GM12878 (cell line): ENCODE measurements at regions not wholly inside any gene's neighbourhood (a gene's known extent, or its start where the extent isn't known, plus 50 kb on each side); places are given as distances from the start of the nearest gene placed in this dataset.

Experiments used
- BHLHE40 ChIP-seq, 2 experiments: fragments of 450-650 bp in 1 of 2; IDR thresholded peaks; 2 replicates each; pipeline ENCODE4 v1.6.1; 2011 to 2017; ENCODE audit warnings: low read depth in 2 of 2, borderline replicate concordance in 1 of 2, improper control_type of control experiment in 1 of 2, low read length in 1 of 2, mild to moderate bottlenecking in 1 of 2
- BRCA1 ChIP-seq: IDR thresholded peaks from 2 replicates; pipeline ENCODE4 v1.6.1; 2011; ENCODE audit warnings: low read depth, low read length, improper control_type of control experiment
- CEBPB ChIP-seq, 2 experiments: fragments of 150-350 bp in 1 of 2; IDR thresholded peaks; 2 replicates each; pipeline ENCODE4 v1.6.1; 2012 to 2014; ENCODE audit warnings: low read depth in 2 of 2, low read length in 2 of 2, borderline replicate concordance in 1 of 2, inconsistent platforms in 1 of 2
- CREB1 ChIP-seq: IDR thresholded peaks from 2 replicates; pipeline ENCODE4 v1.6.1; 2012; ENCODE audit warnings: low read depth, mild to moderate bottlenecking, inconsistent platforms
- EP300 ChIP-seq, 2 experiments: fragments of 150-350 bp in 1 of 2; IDR thresholded peaks; 2 replicates each; pipeline ENCODE4 v1.6.1; 2011 to 2012; ENCODE audit warnings: low read depth in 2 of 2, low read length in 2 of 2, borderline replicate concordance in 1 of 2, improper control_type of control experiment in 1 of 2, inconsistent platforms in 1 of 2; ENCODE audit not compliant: control insufficient read depth in 1 of 2
- FOXM1 ChIP-seq: IDR thresholded peaks from 2 replicates; pipeline ENCODE4 v1.6.1; 2012; ENCODE audit warnings: low read depth, mild to moderate bottlenecking, inconsistent platforms, low read length, moderate library complexity
- HDAC2 ChIP-seq: fragments of 200-600 bp; sonication (generic); IDR thresholded peaks from 2 replicates; pipeline ENCODE4 v1.6.1; 2017
- JUND ChIP-seq: IDR thresholded peaks from 2 replicates; pipeline ENCODE4 v1.6.1; 2012; ENCODE audit warnings: low read depth, mild to moderate bottlenecking, low read length, improper control_type of control experiment, moderate library complexity
- RAD21 ChIP-seq: IDR thresholded peaks from 2 replicates; pipeline ENCODE4 v1.6.1; 2011; ENCODE audit warnings: mild to moderate bottlenecking, low read depth, low read length, moderate library complexity; ENCODE audit not compliant: insufficient read depth
- ZNF24 ChIP-seq: fragments of 450-650 bp; IDR thresholded peaks from 2 replicates; pipeline ENCODE4 v1.6.1; 2017; ENCODE audit warnings: antibody characterized with exemption, mild to moderate bottlenecking
- TF ChIP-seq, protein P1 (sequence below): fragments of 450-650 bp; IDR thresholded peaks from 2 replicates; pipeline ENCODE4 v1.6.1; 2017; ENCODE audit warnings: mild to moderate bottlenecking, low read depth, inconsistent platforms; ENCODE audit not compliant: poor library complexity, severe bottlenecking
- TF ChIP-seq, protein P2 (sequence below): fragments of 450-650 bp; IDR thresholded peaks from 2 replicates; pipeline ENCODE4 v1.6.1; 2014; ENCODE audit warnings: mild to moderate bottlenecking

DNA sequence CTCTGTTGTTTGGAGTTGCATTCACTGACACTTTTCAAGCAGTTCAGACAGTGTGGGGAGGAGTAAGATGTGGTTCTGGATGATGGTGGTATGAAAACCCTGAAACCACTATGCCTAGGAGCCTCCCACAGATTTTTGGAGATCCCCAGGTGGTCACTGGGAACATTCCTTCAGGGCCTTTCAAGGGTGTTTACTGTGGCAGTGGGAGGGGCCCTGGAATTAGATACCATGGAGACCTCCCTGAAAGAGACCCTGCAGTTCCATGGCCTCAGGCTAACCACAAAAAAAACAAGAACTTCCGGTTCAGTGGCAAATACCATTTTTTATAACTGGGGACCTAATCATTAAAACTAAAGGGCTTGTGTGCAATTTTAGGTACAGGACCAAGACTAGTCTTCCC, 79.9 kb downstream of the TMEM100 start:
- TF ChIP-seq CEBPB (IDR thresholded peaks at IDR 0.05; ENCODE audit: borderline replicate concordance in 1 of 2, low read depth in 2 of 2, low read length in 2 of 2) (no peak), JUND (no peak), CREB1 (no peak), EP300 (IDR thresholded peaks at IDR 0.05; ENCODE audit: borderline replicate concordance in 1 of 2, control insufficient read depth in 1 of 2, low read depth in 2 of 2, low read length in 2 of 2) (no peak), ZNF24 (no peak), HDAC2 (no peak), FOXM1 (no peak), BRCA1 (no peak), BHLHE40 (IDR thresholded peaks at IDR 0.05; ENCODE audit: borderline replicate concordance in 1 of 2, low read depth in 2 of 2, low read length in 1 of 2) (no peak), RAD21 (no peak)
- TF ChIP-seq, protein P1, sequence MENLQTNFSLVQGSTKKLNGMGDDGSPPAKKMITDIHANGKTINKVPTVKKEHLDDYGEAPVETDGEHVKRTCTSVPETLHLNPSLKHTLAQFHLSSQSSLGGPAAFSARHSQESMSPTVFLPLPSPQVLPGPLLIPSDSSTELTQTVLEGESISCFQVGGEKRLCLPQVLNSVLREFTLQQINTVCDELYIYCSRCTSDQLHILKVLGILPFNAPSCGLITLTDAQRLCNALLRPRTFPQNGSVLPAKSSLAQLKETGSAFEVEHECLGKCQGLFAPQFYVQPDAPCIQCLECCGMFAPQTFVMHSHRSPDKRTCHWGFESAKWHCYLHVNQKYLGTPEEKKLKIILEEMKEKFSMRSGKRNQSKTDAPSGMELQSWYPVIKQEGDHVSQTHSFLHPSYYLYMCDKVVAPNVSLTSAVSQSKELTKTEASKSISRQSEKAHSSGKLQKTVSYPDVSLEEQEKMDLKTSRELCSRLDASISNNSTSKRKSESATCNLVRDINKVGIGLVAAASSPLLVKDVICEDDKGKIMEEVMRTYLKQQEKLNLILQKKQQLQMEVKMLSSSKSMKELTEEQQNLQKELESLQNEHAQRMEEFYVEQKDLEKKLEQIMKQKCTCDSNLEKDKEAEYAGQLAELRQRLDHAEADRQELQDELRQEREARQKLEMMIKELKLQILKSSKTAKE, result no peak
- TF ChIP-seq, protein P2, sequence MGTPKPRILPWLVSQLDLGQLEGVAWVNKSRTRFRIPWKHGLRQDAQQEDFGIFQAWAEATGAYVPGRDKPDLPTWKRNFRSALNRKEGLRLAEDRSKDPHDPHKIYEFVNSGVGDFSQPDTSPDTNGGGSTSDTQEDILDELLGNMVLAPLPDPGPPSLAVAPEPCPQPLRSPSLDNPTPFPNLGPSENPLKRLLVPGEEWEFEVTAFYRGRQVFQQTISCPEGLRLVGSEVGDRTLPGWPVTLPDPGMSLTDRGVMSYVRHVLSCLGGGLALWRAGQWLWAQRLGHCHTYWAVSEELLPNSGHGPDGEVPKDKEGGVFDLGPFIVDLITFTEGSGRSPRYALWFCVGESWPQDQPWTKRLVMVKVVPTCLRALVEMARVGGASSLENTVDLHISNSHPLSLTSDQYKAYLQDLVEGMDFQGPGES, result no peak
